HEK293T (cell line): ENCODE measurements at regions not wholly inside any gene's neighbourhood (a gene's known extent, or its start where the extent isn't known, plus 50 kb on each side); places are given as distances from the start of the nearest gene placed in this dataset.
"Not testable (repeated sequence)": the region's sequence is repeated elsewhere in the genome, so short reads cannot be mapped to it uniquely, and the experiment has no call there.

Experiments used
- CTCF ChIA-PET: fragments of 350-600 bp; formaldehyde crosslinking; extraction: SDS; loops from one replicate; lab custom pipeline; 2021; ENCODE audit warnings: antibody characterized with exemption, inconsistent platforms; lab: Yijun Ruan, JAX
- POLR2A ChIA-PET: fragments of 350-600 bp; formaldehyde crosslinking; extraction: SDS; loops from one replicate; lab custom pipeline; 2020; ENCODE audit warnings: antibody characterized with exemption, inconsistent platforms; lab: Yijun Ruan, JAX
- DNase-seq: peaks from one replicate; pipeline ENCODE4 v3.0.0; 2012; ENCODE audit warnings: mixed read lengths; ENCODE audit errors: extremely low spot score
- ARNT ChIP-seq: fragments of 450-650 bp; IDR thresholded peaks from 2 replicates; pipeline ENCODE4 v1.6.1; 2017; ENCODE audit warnings: mild to moderate bottlenecking
- BHLHE40 ChIP-seq: fragments of 450-650 bp; IDR thresholded peaks from 2 replicates; pipeline ENCODE4 v1.6.1; 2016; ENCODE audit warnings: mild to moderate bottlenecking, moderate library complexity, borderline replicate concordance
- CTBP1 ChIP-seq: fragments of 450-650 bp; IDR thresholded peaks from 2 replicates; pipeline ENCODE4 v1.6.1; 2016; ENCODE audit warnings: borderline replicate concordance
- ELF4 ChIP-seq: fragments of 450-650 bp; IDR thresholded peaks from 2 replicates; pipeline ENCODE4 v1.6.1; 2017; ENCODE audit warnings: antibody characterized with exemption
- FOXA1 ChIP-seq: fragments of 450-650 bp; IDR thresholded peaks from 2 replicates; pipeline ENCODE4 v1.6.1; 2016; ENCODE audit warnings: mild to moderate bottlenecking
- FOXK2 ChIP-seq: fragments of 450-650 bp; IDR thresholded peaks from 2 replicates; pipeline ENCODE4 v1.6.1; 2016; ENCODE audit warnings: mild to moderate bottlenecking
- FOXM1 ChIP-seq: fragments of 450-650 bp; IDR thresholded peaks from 2 replicates; pipeline ENCODE4 v1.6.1; 2017; ENCODE audit warnings: mild to moderate bottlenecking, borderline replicate concordance
- HDGF ChIP-seq: fragments of 450-650 bp; IDR thresholded peaks from 2 replicates; pipeline ENCODE4 v1.6.1; 2017; ENCODE audit warnings: antibody characterized with exemption, borderline replicate concordance
- L3MBTL2 ChIP-seq: fragments of 450-650 bp; conservative IDR thresholded peaks from 2 replicates; pipeline ENCODE4 v1.6.1; 2016; ENCODE audit warnings: mild to moderate bottlenecking
- LEF1 ChIP-seq: fragments of 450-650 bp; IDR thresholded peaks from 2 replicates; pipeline ENCODE4 v1.6.1; 2017; ENCODE audit warnings: mild to moderate bottlenecking, borderline replicate concordance
- NFRKB ChIP-seq: fragments of 450-650 bp; IDR thresholded peaks from 2 replicates; pipeline ENCODE4 v1.6.1; 2016; ENCODE audit warnings: mild to moderate bottlenecking, moderate library complexity
- SP1 ChIP-seq: fragments of 450-650 bp; IDR thresholded peaks from 2 replicates; pipeline ENCODE4 v1.6.1; 2017
- SUZ12 ChIP-seq: fragments of 450-650 bp; IDR thresholded peaks from 2 replicates; pipeline ENCODE4 v1.6.1; 2016; ENCODE audit warnings: mild to moderate bottlenecking
- TARDBP ChIP-seq: fragments of 450-650 bp; IDR thresholded peaks from 2 replicates; pipeline ENCODE4 v1.6.1; 2016
- ZNF384 ChIP-seq: fragments of 450-650 bp; IDR thresholded peaks from 2 replicates; pipeline ENCODE4 v1.6.1; 2016
- TF ChIP-seq, protein P1 (sequence below): fragments of 450-650 bp; IDR thresholded peaks from 2 replicates; pipeline ENCODE4 v1.6.1; 2016

- TF ChIP-seq ELF4 (no peak), HDGF (no peak), L3MBTL2 (no peak), SP1 (no peak), SUZ12 (no peak), ARNT (no peak), NFRKB (no peak), ZNF384 (no peak), TARDBP (no peak), BHLHE40 (no peak)
- TF ChIP-seq, protein P1, sequence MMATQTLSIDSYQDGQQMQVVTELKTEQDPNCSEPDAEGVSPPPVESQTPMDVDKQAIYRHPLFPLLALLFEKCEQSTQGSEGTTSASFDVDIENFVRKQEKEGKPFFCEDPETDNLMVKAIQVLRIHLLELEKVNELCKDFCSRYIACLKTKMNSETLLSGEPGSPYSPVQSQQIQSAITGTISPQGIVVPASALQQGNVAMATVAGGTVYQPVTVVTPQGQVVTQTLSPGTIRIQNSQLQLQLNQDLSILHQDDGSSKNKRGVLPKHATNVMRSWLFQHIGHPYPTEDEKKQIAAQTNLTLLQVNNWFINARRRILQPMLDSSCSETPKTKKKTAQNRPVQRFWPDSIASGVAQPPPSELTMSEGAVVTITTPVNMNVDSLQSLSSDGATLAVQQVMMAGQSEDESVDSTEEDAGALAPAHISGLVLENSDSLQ, result no peak
- CTCF ChIA-PET, result no interaction called here
These were observed 621.9 kb upstream of the GJE1 start for GRCh38 chr6:141510803-141511202.

DNA sequence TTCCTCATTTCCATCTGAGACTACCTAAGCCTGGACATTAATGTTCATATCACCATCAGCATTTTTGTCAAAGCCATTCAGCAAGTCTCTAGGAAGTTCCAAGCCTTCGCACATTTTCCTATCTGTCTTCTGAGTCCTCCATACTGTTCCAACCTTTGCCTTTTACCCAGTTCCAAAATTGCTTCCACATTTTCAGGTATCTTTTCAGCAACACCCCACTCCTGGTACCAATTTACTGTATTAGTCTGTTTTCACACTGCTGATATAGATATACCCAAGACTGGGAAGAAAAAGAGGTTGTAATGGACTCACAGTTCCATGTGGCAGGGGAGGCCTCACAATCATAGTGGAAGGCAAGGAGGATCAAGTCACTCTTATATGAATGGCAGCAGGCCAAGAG is 626.7 kb upstream of the GJE1 start:
- CTCF ChIA-PET, DNase-seq, POLR2A ChIA-PET: not testable (repeated sequence)

More at GRCh38 chr6:141510803-141511202, 621.9 kb upstream of the GJE1 start:
- POLR2A ChIA-PET, result no interaction called here
- no peak for DNase-seq

DNA sequence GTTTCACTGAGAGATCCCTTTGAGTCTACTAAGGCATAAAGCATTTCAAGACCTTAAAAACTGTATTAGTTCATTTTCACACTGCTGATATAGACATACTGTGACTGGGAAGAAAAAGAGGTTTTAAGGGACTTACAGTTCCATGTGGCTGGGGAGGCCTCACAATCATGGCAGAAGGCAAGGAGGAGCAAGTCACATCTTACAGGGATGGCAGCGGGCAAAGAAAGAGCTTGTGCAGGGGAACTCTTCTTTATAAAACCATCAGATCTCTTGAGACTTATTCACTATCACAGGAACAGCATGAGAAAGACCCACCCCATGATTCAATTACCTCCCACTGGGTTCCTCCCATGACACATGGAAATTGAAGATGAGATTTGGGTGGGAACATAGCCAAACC is 628.4 kb upstream of the GJE1 start:
- DNase-seq, CTCF ChIA-PET, POLR2A ChIA-PET: not testable (repeated sequence)

GRCh38 chr6:141501616-141502015 is 631.1 kb upstream of the GJE1 start:
- ChIA-PET CTCF (no interaction called here), POLR2A (no interaction called here)
- TF ChIP-seq HDGF (no peak), L3MBTL2 (no peak), NFRKB (no peak), LEF1 (no peak), CTBP1 (no peak), TARDBP (no peak), FOXA1 (no peak), BHLHE40 (no peak), ELF4 (no peak), FOXM1 (no peak)
- DNase-seq, result no peak

GRCh38 chr6:141498977-141499376 is 633.7 kb upstream of the GJE1 start:
- no peak for TF ChIP-seq FOXK2
- TF ChIP-seq FOXA1, result no peak
- TF ChIP-seq ZNF384, result no peak
- TF ChIP-seq ELF4, result no peak
- no peak for TF ChIP-seq SUZ12
- no peak for TF ChIP-seq TARDBP
- TF ChIP-seq LEF1, result no peak
- TF ChIP-seq SP1, result no peak
- TF ChIP-seq, protein P1, result no peak
- no peak for TF ChIP-seq FOXM1
- POLR2A ChIA-PET, result no interaction called here
- DNase-seq, result no peak
- CTCF ChIA-PET, result no interaction called here

DNA sequence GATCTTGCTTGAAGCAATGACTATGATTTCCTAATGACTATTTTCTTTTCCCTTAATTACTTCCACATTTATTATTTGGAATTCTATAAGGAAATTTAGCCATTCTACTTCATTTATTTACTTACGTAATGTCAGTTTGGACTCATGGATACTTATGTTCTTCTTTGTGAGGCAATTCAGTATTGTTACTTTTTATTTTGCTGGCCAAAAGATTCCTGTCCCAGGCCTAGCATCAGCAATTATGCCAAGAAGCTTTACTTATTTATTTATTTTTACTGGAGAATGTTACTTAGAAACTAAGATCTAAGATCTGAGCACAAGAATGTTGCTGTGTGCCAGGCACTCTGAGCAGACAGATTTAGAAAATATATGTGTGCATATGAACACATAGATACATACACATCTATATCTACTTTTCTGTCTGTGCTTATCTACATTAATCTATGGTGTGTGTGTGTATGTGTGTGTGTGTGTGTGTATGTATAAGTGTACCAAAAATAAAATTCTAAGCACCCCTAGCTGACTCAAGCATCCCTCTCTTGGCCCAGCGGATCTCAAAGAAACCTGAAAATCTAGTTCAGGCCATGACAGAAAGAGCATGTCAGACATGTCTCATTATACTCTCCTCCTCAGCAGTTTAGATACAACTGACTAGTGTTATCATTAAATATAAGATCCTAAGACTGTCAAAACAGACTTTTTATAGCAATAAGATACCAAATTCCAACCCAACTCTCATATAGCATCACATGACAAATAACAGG is 640.0 kb upstream of the GJE1 start:
- ChIA-PET POLR2A (no interaction called here), CTCF (no interaction called here)
- TF ChIP-seq ELF4 (no peak), FOXM1 (no peak), TARDBP (no peak), ZNF384 (no peak), SP1 (no peak), NFRKB (no peak), ARNT (no peak), SUZ12 (no peak), FOXA1 (no peak), HDGF (no peak), L3MBTL2 (no peak), FOXK2 (no peak), BHLHE40 (no peak), CTBP1 (no peak), LEF1 (no peak)
- TF ChIP-seq, protein P1, result no peak
- no peak for DNase-seq

DNA sequence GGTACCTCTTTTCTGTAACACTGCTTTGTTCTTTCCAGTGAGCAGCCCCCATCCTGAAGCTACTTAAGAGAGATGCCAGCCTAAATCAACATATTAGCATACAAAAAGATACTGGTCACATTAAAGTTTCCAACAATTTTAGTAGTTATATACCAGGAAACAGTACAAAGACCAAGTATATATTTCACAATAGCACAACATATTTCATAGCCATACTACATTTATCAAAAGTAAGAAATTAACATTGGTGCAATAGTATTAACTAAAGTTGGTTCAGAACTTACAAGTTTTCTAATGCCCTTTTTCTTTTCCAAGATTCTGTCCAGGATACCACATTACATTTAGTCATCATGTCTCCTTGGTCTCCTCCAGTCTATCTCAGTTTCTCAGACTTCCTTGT is 641.0 kb upstream of the GJE1 start:
- CTCF ChIA-PET, result no interaction called here
- POLR2A ChIA-PET, result no interaction called here
- TF ChIP-seq FOXA1 (no peak), LEF1 (no peak), ELF4 (no peak)
- DNase-seq, result no peak
